Liver (tissue), 8 donors: ENCODE measurements at regions not wholly inside any gene's neighbourhood (a gene's known extent, or its start where the extent isn't known, plus 50 kb on each side); places are given as distances from the start of the nearest gene placed in this dataset.

Experiments used
- DNase-seq: peaks from one replicate; pipeline ENCODE4 v3.0.0-alpha.2; 2017; ENCODE audit warnings: low spot score
- H3K27ac ChIP-seq, 2 donors: one replicate each; pipeline ENCODE4 v1.7.0; 2013; ENCODE audit warnings: inconsistent platforms in 2 of 2, low read length in 2 of 2, control low read depth in 1 of 2, low read depth in 1 of 2, mild to moderate bottlenecking in 1 of 2
- H3K27me3 ChIP-seq, 4 donors: one replicate each; pipeline versions ENCODE4 v1.6.1 to v1.7.0; 2013; ENCODE audit warnings: low read length in 3 of 4, inconsistent platforms in 1 of 4, mild to moderate bottlenecking in 1 of 4, moderate library complexity in 1 of 4; ENCODE audit not compliant: control insufficient read depth in 4 of 4, insufficient read depth in 4 of 4
- H3K36me3 ChIP-seq, 4 donors: one replicate each; pipeline versions ENCODE4 v1.6.1 to v1.7.0; 2013; ENCODE audit warnings: low read length in 3 of 4, mild to moderate bottlenecking in 3 of 4, low read depth in 1 of 4, moderate library complexity in 1 of 4; ENCODE audit not compliant: control insufficient read depth in 4 of 4, insufficient read depth in 3 of 4
- H3K4me1 ChIP-seq, 4 donors: one replicate each; pipeline versions ENCODE4 v1.6.1 to v1.7.0; 2013; ENCODE audit warnings: low read length in 3 of 4, mild to moderate bottlenecking in 3 of 4, moderate library complexity in 1 of 4; ENCODE audit not compliant: control insufficient read depth in 4 of 4, insufficient read depth in 4 of 4
- H3K4me3 ChIP-seq, 3 donors: one replicate each; pipeline versions ENCODE4 v1.6.1 to v1.7.0; 2013; ENCODE audit warnings: low read length in 3 of 3, control low read depth in 1 of 3, low read depth in 1 of 3, mild to moderate bottlenecking in 1 of 3
- H3K9ac ChIP-seq, 2 donors: one replicate each; pipeline ENCODE4 v1.7.0; 2013; ENCODE audit warnings: low read length in 2 of 2, mild to moderate bottlenecking in 2 of 2, moderate library complexity in 2 of 2, control low read depth in 1 of 2, low read depth in 1 of 2
- H3K9me3 ChIP-seq, 4 donors: one replicate each; pipeline versions ENCODE4 v1.6.1 to v1.7.0; 2013; ENCODE audit warnings: low read length in 3 of 4; ENCODE audit not compliant: control insufficient read depth in 4 of 4
- CTCF ChIP-seq: fragments of 150-350 bp; IDR thresholded peaks from 2 replicates; pipeline ENCODE4 v1.5.1; 2017; ENCODE audit warnings: improper control_type of control experiment, low read depth, low read length; ENCODE audit not compliant: missing input control
- EGR1 ChIP-seq, 2 donors: IDR thresholded peaks; 2 replicates each; pipeline ENCODE4 v1.6.1; 2016 to 2018; ENCODE audit warnings: antibody characterized with exemption in 2 of 2, low read depth in 2 of 2
- FOXA1 ChIP-seq: IDR thresholded peaks from 2 replicates; pipeline ENCODE4 v1.6.1; 2016; ENCODE audit warnings: antibody characterized with exemption
- FOXA2 ChIP-seq: IDR thresholded peaks from 2 replicates; pipeline ENCODE4 v1.6.1; 2016; ENCODE audit warnings: antibody characterized with exemption
- GABPA ChIP-seq, 2 donors: IDR thresholded peaks in 1 of 2; conservative IDR thresholded peaks in 1 of 2; 2 replicates each; pipeline ENCODE4 v1.6.1; 2016; ENCODE audit warnings: antibody characterized with exemption in 2 of 2, mild to moderate bottlenecking in 1 of 2, moderate library complexity in 1 of 2
- HNF4A ChIP-seq, 2 donors: conservative IDR thresholded peaks; 2 replicates each; pipeline ENCODE4 v1.6.1; 2016; ENCODE audit warnings: antibody characterized with exemption in 2 of 2, mild to moderate bottlenecking in 2 of 2
- HNF4G ChIP-seq: IDR thresholded peaks from 2 replicates; pipeline ENCODE4 v1.6.1; 2016; ENCODE audit warnings: antibody characterized with exemption
- JUND ChIP-seq, 2 donors: IDR thresholded peaks; 2 replicates each; pipeline ENCODE4 v1.6.1; 2016; ENCODE audit warnings: antibody characterized with exemption in 2 of 2
- RAD21 ChIP-seq, 2 donors: IDR thresholded peaks; 2 replicates each; pipeline ENCODE4 v1.6.1; 2016; ENCODE audit warnings: antibody characterized with exemption in 2 of 2, mild to moderate bottlenecking in 2 of 2
- RXRA ChIP-seq, 2 donors: IDR thresholded peaks; 2 replicates each; pipeline ENCODE4 v1.6.1; 2017 to 2018; ENCODE audit warnings: antibody characterized with exemption in 2 of 2, mild to moderate bottlenecking in 1 of 2
- SP1 ChIP-seq: IDR thresholded peaks from 2 replicates; pipeline ENCODE4 v1.6.1; 2018; ENCODE audit warnings: antibody characterized with exemption, mild to moderate bottlenecking
- TAF1 ChIP-seq: conservative IDR thresholded peaks from 2 replicates; pipeline ENCODE4 v1.6.1; 2016; ENCODE audit warnings: antibody characterized with exemption, mild to moderate bottlenecking
- YY1 ChIP-seq: IDR thresholded peaks from 2 replicates; pipeline ENCODE4 v1.6.1; 2016; ENCODE audit warnings: antibody characterized with exemption, mild to moderate bottlenecking
- ZBTB33 ChIP-seq: IDR thresholded peaks from 2 replicates; pipeline ENCODE4 v1.6.1; 2016; ENCODE audit warnings: antibody characterized with exemption
- WGBS: extraction: QIAGEN DNeasy Blood & Tissue Kit; methylation state at CpG from one replicate; pipeline ENCODE4 v1.1.7; 2013; 5-methylcytosine and 5-hydroxymethylcytosine counted together
- TF ChIP-seq, protein P1 (sequence below): IDR thresholded peaks from 2 replicates; pipeline ENCODE4 v1.6.1; 2016; ENCODE audit warnings: antibody characterized with exemption
- TF ChIP-seq, protein P2 (sequence below): IDR thresholded peaks from 2 replicates; pipeline ENCODE4 v1.6.1; 2016; ENCODE audit warnings: antibody characterized with exemption, mild to moderate bottlenecking
- TF ChIP-seq, protein P3 (sequence below): IDR thresholded peaks from 2 replicates; pipeline ENCODE4 v1.6.1; 2016; ENCODE audit warnings: antibody characterized with exemption
- donor health status: healthy.
- donor health status: healthy.
- donor health status: healthy.
- donor health status: healthy.
- donor health status: healthy.

DNA sequence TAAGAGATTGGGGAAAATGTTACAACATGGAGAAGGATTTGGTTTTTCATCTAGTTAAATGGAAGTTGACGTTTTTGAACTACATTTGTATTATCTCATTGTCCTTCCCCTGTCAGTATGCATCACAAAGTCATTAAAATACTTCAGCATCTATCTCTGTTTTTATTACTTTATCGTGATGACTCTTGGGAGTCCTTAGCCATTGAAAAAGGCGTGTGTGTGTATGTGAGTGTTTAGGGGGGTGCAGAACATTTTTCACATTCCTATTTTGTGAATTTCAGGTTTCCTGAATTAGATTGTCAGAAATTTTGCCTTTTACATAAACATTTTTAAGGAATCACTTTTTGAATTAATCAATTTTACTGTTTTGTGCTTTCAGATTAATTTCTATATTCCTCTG is 360.6 kb upstream of the SGO1 start (continued):
- TF ChIP-seq JUND (IDR thresholded peaks at IDR 0.05) (no peak), TAF1 (no peak), ZBTB33 (no peak), GABPA (IDR thresholded peaks at IDR 0.05 in 1 of 2, conservative IDR thresholded peaks at IDR 0.05 in 1 of 2) (no peak)
- TF ChIP-seq, protein P1, sequence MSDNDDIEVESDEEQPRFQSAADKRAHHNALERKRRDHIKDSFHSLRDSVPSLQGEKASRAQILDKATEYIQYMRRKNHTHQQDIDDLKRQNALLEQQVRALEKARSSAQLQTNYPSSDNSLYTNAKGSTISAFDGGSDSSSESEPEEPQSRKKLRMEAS = no peak

GRCh38 chr3:20543535-20544226 is 357.7 kb upstream of the SGO1 start:
- Histone ChIP-seq H3K36me3 (no peaks in the 10 kb centered on the region), H3K4me1 (no peaks in the 10 kb centered on the region), H3K9ac (no peak overlapping the region), H3K27me3 (no peaks in the 10 kb centered on the region), H3K9me3 (no peaks in the 10 kb centered on the region), H3K27ac (no peak overlapping the region), H3K4me3 (no peak overlapping the region)
- WGBS = 88% methylated on average over 5 of the region's 5 CpGs
- no peak for DNase-seq
- TF ChIP-seq TAF1 (no peak), FOXA1 (no peak), ZBTB33 (no peak), EGR1 (IDR thresholded peaks at IDR 0.05; ENCODE audit: low read depth in 2 of 2) (no peak), SP1 (no peak), YY1 (no peak), FOXA2 (no peak), GABPA (IDR thresholded peaks at IDR 0.05 in 1 of 2, conservative IDR thresholded peaks at IDR 0.05 in 1 of 2) (no peak), HNF4A (conservative IDR thresholded peaks at IDR 0.05) (no peak), JUND (IDR thresholded peaks at IDR 0.05) (no peak), HNF4G (no peak), RAD21 (IDR thresholded peaks at IDR 0.05) (no peak), CTCF (no peak), RXRA (IDR thresholded peaks at IDR 0.05) (no peak)
- TF ChIP-seq, protein P2, sequence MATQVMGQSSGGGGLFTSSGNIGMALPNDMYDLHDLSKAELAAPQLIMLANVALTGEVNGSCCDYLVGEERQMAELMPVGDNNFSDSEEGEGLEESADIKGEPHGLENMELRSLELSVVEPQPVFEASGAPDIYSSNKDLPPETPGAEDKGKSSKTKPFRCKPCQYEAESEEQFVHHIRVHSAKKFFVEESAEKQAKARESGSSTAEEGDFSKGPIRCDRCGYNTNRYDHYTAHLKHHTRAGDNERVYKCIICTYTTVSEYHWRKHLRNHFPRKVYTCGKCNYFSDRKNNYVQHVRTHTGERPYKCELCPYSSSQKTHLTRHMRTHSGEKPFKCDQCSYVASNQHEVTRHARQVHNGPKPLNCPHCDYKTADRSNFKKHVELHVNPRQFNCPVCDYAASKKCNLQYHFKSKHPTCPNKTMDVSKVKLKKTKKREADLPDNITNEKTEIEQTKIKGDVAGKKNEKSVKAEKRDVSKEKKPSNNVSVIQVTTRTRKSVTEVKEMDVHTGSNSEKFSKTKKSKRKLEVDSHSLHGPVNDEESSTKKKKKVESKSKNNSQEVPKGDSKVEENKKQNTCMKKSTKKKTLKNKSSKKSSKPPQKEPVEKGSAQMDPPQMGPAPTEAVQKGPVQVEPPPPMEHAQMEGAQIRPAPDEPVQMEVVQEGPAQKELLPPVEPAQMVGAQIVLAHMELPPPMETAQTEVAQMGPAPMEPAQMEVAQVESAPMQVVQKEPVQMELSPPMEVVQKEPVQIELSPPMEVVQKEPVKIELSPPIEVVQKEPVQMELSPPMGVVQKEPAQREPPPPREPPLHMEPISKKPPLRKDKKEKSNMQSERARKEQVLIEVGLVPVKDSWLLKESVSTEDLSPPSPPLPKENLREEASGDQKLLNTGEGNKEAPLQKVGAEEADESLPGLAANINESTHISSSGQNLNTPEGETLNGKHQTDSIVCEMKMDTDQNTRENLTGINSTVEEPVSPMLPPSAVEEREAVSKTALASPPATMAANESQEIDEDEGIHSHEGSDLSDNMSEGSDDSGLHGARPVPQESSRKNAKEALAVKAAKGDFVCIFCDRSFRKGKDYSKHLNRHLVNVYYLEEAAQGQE = no peak
- TF ChIP-seq, protein P1 = no peak
- TF ChIP-seq, protein P3, sequence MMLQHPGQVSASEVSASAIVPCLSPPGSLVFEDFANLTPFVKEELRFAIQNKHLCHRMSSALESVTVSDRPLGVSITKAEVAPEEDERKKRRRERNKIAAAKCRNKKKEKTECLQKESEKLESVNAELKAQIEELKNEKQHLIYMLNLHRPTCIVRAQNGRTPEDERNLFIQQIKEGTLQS = no peak
